Activated T-cell treated with anti-CD3 and anti-CD28 coated beads, Interleukin-2, amount 50 U/mL, for 72 hours (primary cell): ENCODE measurements at regions not wholly inside any gene's neighbourhood (a gene's known extent, or its start where the extent isn't known, plus 50 kb on each side); places are given as distances from the start of the nearest gene placed in this dataset.
"Not testable (repeated sequence)": the region's sequence is repeated elsewhere in the genome, so short reads cannot be mapped to it uniquely, and the experiment has no call there.

Experiments used
- ATAC-seq, 2 donors: fragments of 150-1000 bp; cut with Tn5 transposase; replicated peaks in 1 of 2; 2 replicates each; pipeline ENCODE4 v1.10.0; 2021; ENCODE audit warnings: moderate library complexity in 2 of 2, mild to moderate bottlenecking in 1 of 2
- DNase-seq, 2 donors: peaks; one replicate each; pipeline ENCODE4 v3.0.0; 2021 to 2022; ENCODE audit warnings: mixed read lengths in 1 of 2
- H3K27ac Mint-ChIP-seq: one replicate; pipeline ENCODE4 v1.8.0; 2022; ENCODE audit warnings: mild to moderate bottlenecking, moderate library complexity, mixed read lengths
- H3K27me3 Mint-ChIP-seq: one replicate; pipeline ENCODE4 v1.8.0; 2022; ENCODE audit warnings: low read depth, mixed read lengths
- H3K36me3 Mint-ChIP-seq, 2 donors: one replicate each; pipeline ENCODE4 v1.8.0; 2022; ENCODE audit warnings: mixed read lengths in 2 of 2, mild to moderate bottlenecking in 1 of 2; ENCODE audit not compliant: insufficient read depth in 2 of 2
- H3K4me1 Mint-ChIP-seq: one replicate; pipeline ENCODE4 v1.8.0; 2022; ENCODE audit warnings: low read depth, mixed read lengths
- H3K4me3 Mint-ChIP-seq, 2 donors: one replicate each; pipeline ENCODE4 v1.8.0; 2022; ENCODE audit warnings: mild to moderate bottlenecking in 2 of 2, mixed read lengths in 2 of 2, moderate library complexity in 2 of 2
- H3K9me3 Mint-ChIP-seq, 2 donors: one replicate each; pipeline ENCODE4 v1.8.0; 2022; ENCODE audit warnings: mixed read lengths in 2 of 2

DNA sequence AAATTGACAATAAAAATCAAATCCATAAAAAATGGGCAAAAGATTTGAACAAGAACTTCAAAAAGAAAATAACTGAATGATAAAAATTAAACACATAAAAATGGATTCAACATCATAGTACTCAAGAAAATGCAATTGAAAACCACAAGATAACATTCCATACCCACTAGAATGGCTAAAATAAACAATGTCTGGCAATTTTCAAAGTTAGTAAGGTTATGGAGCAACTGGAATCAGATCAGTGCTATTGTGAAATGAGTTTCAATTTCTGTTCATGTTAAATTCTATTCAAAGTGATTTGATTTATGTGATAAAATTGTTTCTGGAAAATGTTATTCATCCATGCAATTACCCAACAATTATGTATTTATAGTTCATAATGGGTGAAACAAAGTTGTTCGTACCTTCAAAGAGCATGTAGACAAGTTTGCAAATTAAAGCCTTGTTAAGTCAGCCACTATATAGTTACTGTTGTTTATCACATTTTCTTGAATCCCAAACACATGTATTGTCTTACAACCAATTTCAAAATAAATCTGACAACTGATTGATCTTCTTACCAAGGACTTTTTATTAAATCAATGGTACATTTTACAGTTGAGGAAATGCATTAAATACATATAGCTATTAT lies 151.5 kb upstream of the CENPW start:
- DNase-seq: no peak
- H3K36me3 Mint-ChIP-seq: peaks cover 3% of the 10 kb centered on the region in 2 donors
- H3K27ac Mint-ChIP-seq: no peak overlapping the region
- no peak overlapping the region for H3K4me3 Mint-ChIP-seq
- peaks cover 0 to 2% of the 10 kb centered on the region in 2 donors for H3K9me3 Mint-ChIP-seq
- no peak for ATAC-seq
- H3K27me3 Mint-ChIP-seq: no peaks in the 10 kb centered on the region
- H3K4me1 Mint-ChIP-seq: no peaks in the 10 kb centered on the region

GRCh38 chr6:126195625-126196236 lies 144.2 kb upstream of the CENPW start:
- ATAC-seq: no peak

DNA sequence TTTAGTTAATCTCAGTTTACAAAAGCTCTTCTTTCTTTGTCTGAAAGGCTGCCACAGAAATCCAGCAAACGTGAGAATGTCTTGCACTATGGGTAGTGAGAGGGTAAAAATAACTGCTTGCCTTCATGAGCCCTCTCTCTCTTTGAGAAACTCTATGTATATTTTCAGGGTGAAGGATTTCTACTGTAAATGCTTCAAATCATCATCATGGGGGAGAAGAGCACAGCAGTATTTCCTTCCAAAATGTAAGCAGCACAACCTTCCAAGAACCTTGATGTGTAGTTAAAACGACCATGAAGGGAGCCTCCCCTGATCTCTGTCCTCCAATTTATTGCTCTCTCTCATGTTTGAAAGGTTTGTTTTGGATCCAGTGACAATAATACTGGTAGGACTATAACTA lies 141.3 kb upstream of the CENPW start:
- DNase-seq: no peak
- ATAC-seq: no peak
- Mint-ChIP-seq H3K27me3 (no peaks in the 10 kb centered on the region), H3K9me3 (no peaks in the 10 kb centered on the region), H3K4me1 (no peaks in the 10 kb centered on the region), H3K36me3 (no peaks in the 10 kb centered on the region), H3K4me3 (no peak overlapping the region), H3K27ac (no peak overlapping the region)

More at GRCh38 chr6:126195625-126196236, 144.2 kb upstream of the CENPW start:
- Mint-ChIP-seq H3K9me3 (no peaks in the 10 kb centered on the region), H3K27me3 (no peaks in the 10 kb centered on the region), H3K4me1 (no peaks in the 10 kb centered on the region), H3K4me3 (no peak overlapping the region), H3K36me3 (peaks cover 0 to 1% of the 10 kb centered on the region in 2 donors), H3K27ac (no peak overlapping the region)
- DNase-seq: no peak

DNA sequence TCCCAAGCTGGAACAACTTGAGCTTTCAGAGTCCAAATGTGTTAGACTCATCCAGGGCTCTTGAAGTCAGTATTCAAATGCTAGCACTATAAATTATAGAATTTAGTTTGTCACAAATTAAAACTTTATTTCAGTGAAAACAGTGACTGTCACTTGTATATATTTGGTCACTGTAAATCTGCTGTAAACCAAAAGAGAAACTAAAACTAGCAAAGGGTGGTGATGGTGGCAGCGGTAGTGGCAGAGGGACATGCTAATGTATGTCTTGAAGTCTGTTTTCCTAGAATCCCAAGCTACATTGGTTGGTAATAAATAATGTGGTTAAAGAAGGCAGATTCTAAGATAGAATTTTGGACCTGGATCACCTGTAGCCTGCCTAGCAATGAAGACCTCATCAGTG lies 140.4 kb upstream of the CENPW start:
- no peaks in the 10 kb centered on the region for H3K9me3 Mint-ChIP-seq
- peak overlapping the region in 1 of 2 donors; percentile 64 for H3K4me3 Mint-ChIP-seq
- ATAC-seq (no peak), DNase-seq (no peak)
- H3K27me3 Mint-ChIP-seq: no peaks in the 10 kb centered on the region
- no peaks in the 10 kb centered on the region for H3K36me3 Mint-ChIP-seq
- H3K4me1 Mint-ChIP-seq: no peaks in the 10 kb centered on the region
- H3K27ac Mint-ChIP-seq: peak overlapping the region; percentile 77

DNA sequence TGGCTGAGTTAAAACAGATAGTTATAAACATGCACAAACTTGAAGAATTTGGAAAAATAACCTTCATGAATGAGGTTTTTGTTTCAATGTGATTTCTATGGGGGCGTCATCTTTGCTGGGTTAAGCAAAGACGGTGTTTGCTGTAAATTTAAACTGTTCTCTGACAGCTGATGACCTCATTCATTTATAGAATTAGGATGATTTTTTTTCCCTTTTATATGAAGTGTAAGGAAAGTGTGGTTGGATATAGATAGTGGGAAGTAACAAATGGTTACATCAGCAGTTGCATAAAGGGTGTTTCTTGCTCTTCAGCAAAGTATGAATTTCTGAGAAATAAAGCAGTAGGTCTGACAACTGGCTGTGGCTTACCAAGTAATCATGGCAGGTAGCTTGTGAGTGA lies 137.2 kb upstream of the CENPW start:
- Mint-ChIP-seq H3K27me3 (no peaks in the 10 kb centered on the region), H3K4me3 (no peak overlapping the region), H3K9me3 (no peaks in the 10 kb centered on the region), H3K36me3 (no peaks in the 10 kb centered on the region), H3K4me1 (no peaks in the 10 kb centered on the region), H3K27ac (no peak overlapping the region)
- ATAC-seq (no peak), DNase-seq (no peak)

GRCh38 chr6:126204126-126204525 lies 135.8 kb upstream of the CENPW start:
- Mint-ChIP-seq H3K4me3 (no peak overlapping the region), H3K27me3 (no peaks in the 10 kb centered on the region), H3K27ac (no peak overlapping the region), H3K9me3 (no peaks in the 10 kb centered on the region), H3K4me1 (no peaks in the 10 kb centered on the region), H3K36me3 (no peaks in the 10 kb centered on the region)
- DNase-seq: no peak
- ATAC-seq: no peak

GRCh38 chr6:126204598-126204997 lies 135.3 kb upstream of the CENPW start:
- DNase-seq (no peak), ATAC-seq (no peak)
- no peaks in the 10 kb centered on the region for H3K4me1 Mint-ChIP-seq
- no peak overlapping the region for H3K27ac Mint-ChIP-seq
- no peaks in the 10 kb centered on the region for H3K9me3 Mint-ChIP-seq
- no peaks in the 10 kb centered on the region for H3K36me3 Mint-ChIP-seq
- H3K4me3 Mint-ChIP-seq: no peak overlapping the region
- H3K27me3 Mint-ChIP-seq: no peaks in the 10 kb centered on the region

DNA sequence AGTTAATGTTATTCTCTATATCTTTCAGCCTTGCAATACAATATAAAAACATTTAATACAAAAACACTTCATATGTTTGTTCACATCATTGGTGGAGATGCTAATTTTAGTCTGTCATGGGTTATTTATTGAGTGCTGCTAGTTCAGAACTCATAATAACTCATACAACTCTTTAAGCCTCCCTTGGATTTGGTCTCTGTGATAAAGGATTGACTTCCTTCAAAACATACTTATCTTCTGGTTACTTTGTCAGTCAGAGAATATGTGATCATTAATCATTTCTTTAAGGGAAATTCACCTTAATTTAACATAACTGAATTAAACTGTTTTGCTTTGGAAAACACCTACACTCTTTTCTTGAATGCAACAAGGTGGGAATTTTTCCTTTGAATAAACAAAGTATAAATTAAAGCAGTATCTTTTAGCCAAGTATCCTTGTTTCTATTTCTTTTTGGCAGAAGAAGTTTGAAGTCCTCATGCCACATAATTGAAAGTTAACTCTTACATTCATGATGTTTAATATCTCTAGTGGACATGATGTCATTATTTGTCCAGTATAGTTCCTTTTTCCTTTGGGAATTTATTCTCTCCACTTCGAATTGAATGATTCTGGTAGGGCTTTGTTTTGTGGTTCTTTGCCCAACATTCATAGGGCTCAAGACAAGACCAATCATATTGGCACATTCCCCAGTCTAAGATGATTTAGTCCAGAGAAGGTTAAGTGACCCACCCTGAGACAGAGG lies 133.2 kb upstream of the CENPW start:
- H3K27ac Mint-ChIP-seq: no peak overlapping the region
- H3K4me3 Mint-ChIP-seq: no peak overlapping the region
- no peaks in the 10 kb centered on the region for H3K9me3 Mint-ChIP-seq
- H3K4me1 Mint-ChIP-seq: no peaks in the 10 kb centered on the region
- no peaks in the 10 kb centered on the region for H3K27me3 Mint-ChIP-seq
- ATAC-seq: no peak
- no peaks in the 10 kb centered on the region for H3K36me3 Mint-ChIP-seq
- DNase-seq: no peak

GRCh38 chr6:126210398-126211075 lies 129.4 kb upstream of the CENPW start:
- H3K4me1 Mint-ChIP-seq: no peaks in the 10 kb centered on the region
- DNase-seq: no peak
- H3K27ac Mint-ChIP-seq: no peak overlapping the region
- no peak for ATAC-seq
- no peaks in the 10 kb centered on the region for H3K27me3 Mint-ChIP-seq
- no peak overlapping the region for H3K4me3 Mint-ChIP-seq
- no peaks in the 10 kb centered on the region for H3K36me3 Mint-ChIP-seq
- H3K9me3 Mint-ChIP-seq: no peaks in the 10 kb centered on the region

- Mint-ChIP-seq H3K9me3 (peaks cover 4 to 5% of the 10 kb centered on the region in 2 donors), H3K4me1 (no peaks in the 10 kb centered on the region), H3K27me3 (no peaks in the 10 kb centered on the region), H3K4me3 (no peak overlapping the region), H3K27ac (no peak overlapping the region), H3K36me3 (no peaks in the 10 kb centered on the region)
- ATAC-seq: no peak
- DNase-seq: no peak
These were observed 122.4 kb upstream of the CENPW start for GRCh38 chr6:126217497-126217896.

DNA sequence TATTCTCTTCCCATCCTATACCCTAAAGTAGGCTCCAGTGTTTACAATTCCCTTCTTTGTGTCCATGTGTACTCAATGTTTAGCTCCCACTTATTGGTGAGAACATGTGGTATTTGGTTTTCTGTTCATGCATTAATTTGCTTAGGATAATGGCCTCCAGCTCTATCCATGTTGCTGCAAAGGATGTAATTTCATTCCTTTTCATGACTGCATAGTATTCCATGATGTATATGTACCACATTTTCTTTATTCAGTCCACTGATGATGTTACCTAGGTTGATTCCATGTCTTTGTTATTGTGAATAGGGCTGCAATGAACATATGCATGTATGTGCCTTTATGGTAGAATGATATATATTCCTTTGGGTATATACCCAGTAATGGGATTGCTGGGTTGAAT lies 119.0 kb upstream of the CENPW start:
- H3K4me1 Mint-ChIP-seq, H3K9me3 Mint-ChIP-seq, H3K4me3 Mint-ChIP-seq, DNase-seq, ATAC-seq, H3K36me3 Mint-ChIP-seq, H3K27me3 Mint-ChIP-seq, H3K27ac Mint-ChIP-seq: not testable (repeated sequence)

GRCh38 chr6:126227833-126228702 lies 111.8 kb upstream of the CENPW start:
- Mint-ChIP-seq H3K4me1 (no peaks in the 10 kb centered on the region), H3K27ac (no peak overlapping the region), H3K27me3 (no peaks in the 10 kb centered on the region), H3K4me3 (no peak overlapping the region), H3K36me3 (no peaks in the 10 kb centered on the region), H3K9me3 (no peaks in the 10 kb centered on the region)
- ATAC-seq (no peak), DNase-seq (no peak)
